ENCODE measurements at regions not wholly inside any gene's neighbourhood (a gene's known extent, or its start where the extent isn't known, plus 50 kb on each side); places are given as distances from the start of the nearest gene placed in this dataset.

DNA sequence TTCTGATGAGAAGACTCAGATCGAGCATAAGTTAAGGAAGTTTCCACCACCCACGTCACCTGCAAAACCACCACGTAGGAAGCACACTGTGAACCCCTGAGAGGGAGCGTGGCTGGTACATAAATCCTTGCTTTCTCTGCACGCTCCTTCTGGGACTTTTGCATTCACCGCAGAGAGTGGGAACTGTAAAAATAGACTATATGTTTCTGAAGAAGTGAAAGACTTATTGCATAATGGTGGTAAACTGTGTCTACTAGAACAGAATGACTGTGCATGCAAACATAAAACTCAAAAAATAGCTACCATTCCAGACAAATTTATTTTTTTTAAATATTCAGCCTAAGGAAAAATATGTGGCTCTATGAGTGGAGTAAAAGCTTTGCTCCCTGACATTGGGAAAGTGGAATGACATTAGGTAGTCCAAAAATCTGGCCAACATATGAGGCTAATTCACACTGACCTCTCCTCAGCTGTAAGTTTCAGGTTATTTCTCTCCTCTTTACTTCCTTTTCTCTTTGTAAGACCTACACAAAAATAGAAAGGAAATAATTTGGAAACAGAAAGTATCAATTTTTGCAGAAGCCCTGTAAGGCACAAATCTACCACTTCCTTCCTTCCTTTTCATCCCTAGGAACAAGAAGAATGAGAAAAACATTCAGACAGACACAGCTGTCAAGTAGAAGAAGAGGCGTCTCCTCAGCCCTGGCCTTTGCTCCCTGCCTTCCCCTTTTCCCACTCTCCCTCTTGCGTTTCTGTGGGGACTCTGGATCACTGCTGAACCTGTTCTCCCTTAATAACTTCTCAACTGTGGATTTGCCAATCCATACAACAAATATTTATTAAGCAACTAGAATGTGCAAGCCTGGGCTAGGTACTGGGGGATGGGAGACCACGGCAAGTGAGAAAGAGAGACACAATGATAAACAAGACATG lies 264.3 kb upstream of the FOXN3 start (continued):
- TF ChIP-seq, protein P1, sequence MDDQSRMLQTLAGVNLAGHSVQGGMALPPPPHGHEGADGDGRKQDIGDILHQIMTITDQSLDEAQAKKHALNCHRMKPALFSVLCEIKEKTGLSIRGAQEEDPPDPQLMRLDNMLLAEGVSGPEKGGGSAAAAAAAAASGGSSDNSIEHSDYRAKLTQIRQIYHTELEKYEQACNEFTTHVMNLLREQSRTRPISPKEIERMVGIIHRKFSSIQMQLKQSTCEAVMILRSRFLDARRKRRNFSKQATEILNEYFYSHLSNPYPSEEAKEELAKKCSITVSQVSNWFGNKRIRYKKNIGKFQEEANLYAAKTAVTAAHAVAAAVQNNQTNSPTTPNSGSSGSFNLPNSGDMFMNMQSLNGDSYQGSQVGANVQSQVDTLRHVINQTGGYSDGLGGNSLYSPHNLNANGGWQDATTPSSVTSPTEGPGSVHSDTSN (IDR thresholded peaks at IDR 0.05; ENCODE audit: insufficient replicate concordance, low read depth, low read length), result no peak
- TF ChIP-seq RAD21 (IDR thresholded peaks at IDR 0.05; ENCODE audit: insufficient read depth, low read depth, low read length), result no peak
- no peak for TF ChIP-seq TCF7 (IDR thresholded peaks at IDR 0.05; ENCODE audit: borderline replicate concordance)
- TF ChIP-seq JUNB (IDR thresholded peaks at IDR 0.05), result peak; percentile 89
- TF ChIP-seq SREBF1 (IDR thresholded peaks at IDR 0.05; ENCODE audit: low read length), result no peak
- no peak for TF ChIP-seq HCFC1 (IDR thresholded peaks at IDR 0.05; ENCODE audit: low read length)
- no peak for TF ChIP-seq PML (IDR thresholded peaks at IDR 0.05; ENCODE audit: low read length)

DNA sequence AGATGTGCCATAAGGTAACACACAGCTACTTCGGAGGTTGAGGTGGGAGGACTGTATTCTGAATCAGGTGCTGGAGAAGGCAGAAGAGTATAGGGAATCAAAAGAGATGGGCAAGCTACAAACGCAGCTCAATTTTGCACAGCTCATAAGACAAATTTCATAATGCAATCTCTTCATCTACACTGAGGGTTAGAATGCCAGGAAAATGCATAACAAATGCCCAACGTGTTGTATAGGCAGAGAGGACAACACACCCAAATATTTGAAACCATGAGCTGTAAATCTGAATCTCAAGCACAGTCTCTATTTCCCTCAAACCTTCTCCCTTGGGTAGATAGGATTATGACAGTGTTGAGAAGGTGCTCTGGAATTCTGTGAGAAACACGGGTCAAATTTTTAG lies 263.1 kb upstream of the FOXN3 start:
- no peaks in the 10 kb centered on the region for H3K27me3 ChIP-seq (replicated peaks in 1 of 2; ENCODE audit: control insufficient read depth in 2 of 2, insufficient read depth in 2 of 2, low read length in 1 of 2)
- no peak for FAIRE-seq
- H4K20me1 ChIP-seq (ENCODE audit: control insufficient read depth, insufficient read depth), result no peaks in the 10 kb centered on the region
- intact Hi-C loops (cut with micrococcal nuclease; ENCODE audit: unreplicated experiment) (loop anchor here (5.0 kb wide), 1 partner anchor 248 kb away; no protein-coding TSS in a partner anchor), in situ Hi-C loops (cut with MboI) (no loop called here)
- no TSS peak for BruUV-seq (replicated peaks)
- no peaks in the 10 kb centered on the region for H3K9me3 ChIP-seq (replicated peaks; ENCODE audit: control insufficient read depth, insufficient read depth, low read length)
- H3K36me3 ChIP-seq (ENCODE audit: control insufficient read depth in 2 of 2, insufficient read depth in 2 of 2, low read length in 1 of 2), result no peaks in the 10 kb centered on the region
- 83% methylated on average over 4 of the region's 4 CpGs for WGBS (ENCODE audit: insufficient coverage, insufficient replicate concordance, low lambda C conversion rate, missing lambda C conversion rate)
- no peak overlapping the region for H3K4me3 ChIP-seq
- DNase-seq (ENCODE audit: low read depth, low spot score), result no peak
- ChIA-PET RAD21 (ENCODE audit: unreplicated experiment) (interaction anchor here (0.7 to 3.6 kb wide), 4 partner anchors 9 to 264 kb away, joined by 3 to 13 read pairs (median 6); no protein-coding TSS in a partner anchor), POLR2A (interaction anchor here (0.6 kb wide), 2 partner anchors 61 to 135 kb away, joined by 3 read pairs; no protein-coding TSS in a partner anchor), CTCF (interaction anchor here (0.7 kb wide), 1 partner anchor 13 kb away, joined by 3 read pairs; no protein-coding TSS in a partner anchor), SMC1A (ENCODE audit: uncharacterized antibody, unreplicated experiment) (interaction anchor here (0.7 to 1.4 kb wide), 4 partner anchors 13 to 39 kb away, joined by 3 to 4 read pairs (median 3); no protein-coding TSS in a partner anchor)
- no peak for ATAC-seq
- peaks cover 10% of the 10 kb centered on the region for H3K4me1 ChIP-seq (ENCODE audit: control insufficient read depth, insufficient read depth, low read length)
- no peaks in the 10 kb centered on the region for H3K79me2 ChIP-seq (ENCODE audit: control insufficient read depth, insufficient read depth, low read length)
- no peak overlapping the region for H3K27ac ChIP-seq (ENCODE audit: control insufficient read depth, insufficient read depth)
- no peak overlapping the region for H3K9ac ChIP-seq (ENCODE audit: control insufficient read depth, insufficient read depth, low read length)
- no peak overlapping the region for H2AFZ ChIP-seq (ENCODE audit: control insufficient read depth, low read depth, low read length)
- no peak overlapping the region for H3K4me2 ChIP-seq (ENCODE audit: control insufficient read depth, insufficient read depth)
- TF ChIP-seq, protein P2, sequence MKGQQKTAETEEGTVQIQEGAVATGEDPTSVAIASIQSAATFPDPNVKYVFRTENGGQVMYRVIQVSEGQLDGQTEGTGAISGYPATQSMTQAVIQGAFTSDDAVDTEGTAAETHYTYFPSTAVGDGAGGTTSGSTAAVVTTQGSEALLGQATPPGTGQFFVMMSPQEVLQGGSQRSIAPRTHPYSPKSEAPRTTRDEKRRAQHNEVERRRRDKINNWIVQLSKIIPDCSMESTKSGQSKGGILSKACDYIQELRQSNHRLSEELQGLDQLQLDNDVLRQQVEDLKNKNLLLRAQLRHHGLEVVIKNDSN (IDR thresholded peaks at IDR 0.05; ENCODE audit: borderline replicate concordance, extremely low read length, insufficient read depth, low read depth, low read length), result no peak
- TF ChIP-seq, protein P3, sequence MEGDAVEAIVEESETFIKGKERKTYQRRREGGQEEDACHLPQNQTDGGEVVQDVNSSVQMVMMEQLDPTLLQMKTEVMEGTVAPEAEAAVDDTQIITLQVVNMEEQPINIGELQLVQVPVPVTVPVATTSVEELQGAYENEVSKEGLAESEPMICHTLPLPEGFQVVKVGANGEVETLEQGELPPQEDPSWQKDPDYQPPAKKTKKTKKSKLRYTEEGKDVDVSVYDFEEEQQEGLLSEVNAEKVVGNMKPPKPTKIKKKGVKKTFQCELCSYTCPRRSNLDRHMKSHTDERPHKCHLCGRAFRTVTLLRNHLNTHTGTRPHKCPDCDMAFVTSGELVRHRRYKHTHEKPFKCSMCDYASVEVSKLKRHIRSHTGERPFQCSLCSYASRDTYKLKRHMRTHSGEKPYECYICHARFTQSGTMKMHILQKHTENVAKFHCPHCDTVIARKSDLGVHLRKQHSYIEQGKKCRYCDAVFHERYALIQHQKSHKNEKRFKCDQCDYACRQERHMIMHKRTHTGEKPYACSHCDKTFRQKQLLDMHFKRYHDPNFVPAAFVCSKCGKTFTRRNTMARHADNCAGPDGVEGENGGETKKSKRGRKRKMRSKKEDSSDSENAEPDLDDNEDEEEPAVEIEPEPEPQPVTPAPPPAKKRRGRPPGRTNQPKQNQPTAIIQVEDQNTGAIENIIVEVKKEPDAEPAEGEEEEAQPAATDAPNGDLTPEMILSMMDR (IDR thresholded peaks at IDR 0.05 in 2 of 3, conservative IDR thresholded peaks at IDR 0.05 in 1 of 3; ENCODE audit: control insufficient read depth in 2 of 3, extremely low read depth in 1 of 3, insufficient read depth in 1 of 3, low read depth in 3 of 3, low read length in 3 of 3), result no peak
- TF ChIP-seq, protein P4, sequence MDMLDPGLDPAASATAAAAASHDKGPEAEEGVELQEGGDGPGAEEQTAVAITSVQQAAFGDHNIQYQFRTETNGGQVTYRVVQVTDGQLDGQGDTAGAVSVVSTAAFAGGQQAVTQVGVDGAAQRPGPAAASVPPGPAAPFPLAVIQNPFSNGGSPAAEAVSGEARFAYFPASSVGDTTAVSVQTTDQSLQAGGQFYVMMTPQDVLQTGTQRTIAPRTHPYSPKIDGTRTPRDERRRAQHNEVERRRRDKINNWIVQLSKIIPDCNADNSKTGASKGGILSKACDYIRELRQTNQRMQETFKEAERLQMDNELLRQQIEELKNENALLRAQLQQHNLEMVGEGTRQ (IDR thresholded peaks at IDR 0.05; ENCODE audit: borderline replicate concordance, low read depth, low read length), result no peak
- TF ChIP-seq FOXK2 (IDR thresholded peaks at IDR 0.05) (no peak), BHLHE40 (IDR thresholded peaks at IDR 0.05; ENCODE audit: borderline replicate concordance in 1 of 2, low read depth in 2 of 2, low read length in 1 of 2) (no peak)

All from GM12878 (cell line).